Neural cell (in vitro differentiated cells): ENCODE measurements at regions not wholly inside any gene's neighbourhood (a gene's known extent, or its start where the extent isn't known, plus 50 kb on each side); places are given as distances from the start of the nearest gene placed in this dataset.

Experiments
- H2AFZ ChIP-seq: fragments of 200-600, 300-800 bp; sonication (generic), shearing (Covaris generic); 2 replicates; pipeline ENCODE4 v1.6.0; 2014; ENCODE audit warnings: low read depth, mild to moderate bottlenecking, antibody characterized with exemption, low read length, moderate library complexity
- H3F3A ChIP-seq: fragments of 200-600 bp; shearing (Covaris generic); 2 replicates; pipeline ENCODE4 v1.6.1; 2016; ENCODE audit warnings: mild to moderate bottlenecking, moderate library complexity, mixed read lengths, antibody characterized with exemption, low read length; ENCODE audit not compliant: insufficient read depth, poor library complexity, severe bottlenecking
- H3K27ac ChIP-seq: fragments of 200-600, 300-800 bp; sonication (generic), shearing (Covaris generic); 2 replicates; pipeline ENCODE4 v1.5.1; 2014; ENCODE audit warnings: mild to moderate bottlenecking, low read length, moderate library complexity
- H3K27me3 ChIP-seq: fragments of 300-800, 200-600 bp; sonication (generic), shearing (Covaris generic); 2 replicates; pipeline ENCODE4 v1.6.0; 2014; ENCODE audit warnings: mild to moderate bottlenecking, low read depth, low read length, moderate library complexity; ENCODE audit not compliant: insufficient read depth
- H3K36me3 ChIP-seq: fragments of 300-800, 200-600 bp; sonication (generic), shearing (Covaris generic); 2 replicates; pipeline ENCODE4 v1.5.1; 2014; ENCODE audit warnings: mild to moderate bottlenecking, antibody characterized with exemption, low read length, moderate library complexity; ENCODE audit not compliant: insufficient read depth
- H3K4me2 ChIP-seq: fragments of 300-800, 200-600 bp; sonication (generic), shearing (Covaris generic); 2 replicates; pipeline ENCODE4 v1.6.0; 2014; ENCODE audit warnings: mild to moderate bottlenecking, low read length
- H3K4me3 ChIP-seq: fragments of 300-800, 200-600 bp; sonication (generic), shearing (Covaris generic); 2 replicates; pipeline ENCODE4 v1.5.1; 2014; ENCODE audit warnings: mild to moderate bottlenecking, low read length, moderate library complexity
- H3K79me2 ChIP-seq: fragments of 200-600 bp; shearing (Covaris generic); replicated peaks from 2 replicates; pipeline ENCODE4 v1.6.0; 2014; ENCODE audit warnings: mild to moderate bottlenecking, low read length, moderate library complexity; ENCODE audit not compliant: insufficient read depth
- H3K9ac ChIP-seq: fragments of 300-800, 200-600 bp; sonication (generic), shearing (Covaris generic); 2 replicates; pipeline ENCODE4 v1.6.1; 2016; ENCODE audit warnings: mild to moderate bottlenecking, low read length, mixed read lengths
- H3K9me2 ChIP-seq: fragments of 200-600 bp; shearing (Covaris generic); 2 replicates; pipeline ENCODE4 v1.6.1; 2016; ENCODE audit warnings: mild to moderate bottlenecking, low read length, mixed read lengths; ENCODE audit not compliant: insufficient read depth
- H3K9me3 ChIP-seq: fragments of 200-600, 300-800 bp; sonication (generic), shearing (Covaris generic); 2 replicates; pipeline ENCODE4 v1.6.1; 2016; ENCODE audit warnings: mild to moderate bottlenecking, mixed run types, low read length, moderate library complexity, mixed read lengths
- H4K20me1 ChIP-seq: fragments of 200-600 bp; shearing (Covaris generic); 2 replicates; pipeline ENCODE4 v1.6.1; 2016; ENCODE audit warnings: mild to moderate bottlenecking, mixed run types; ENCODE audit not compliant: insufficient read depth
- CTCF ChIP-seq: fragments of 450-650 bp; IDR thresholded peaks from 2 replicates; pipeline ENCODE4 v1.5.1; 2014; ENCODE audit warnings: antibody characterized with exemption, mild to moderate bottlenecking, moderate library complexity; ENCODE audit not compliant: poor library complexity, severe bottlenecking
- EP300 ChIP-seq: fragments of 450-650 bp; conservative IDR thresholded peaks from 2 replicates; pipeline ENCODE4 v1.6.1; 2014; ENCODE audit warnings: antibody characterized with exemption, mild to moderate bottlenecking, moderate library complexity; ENCODE audit not compliant: poor library complexity, severe bottlenecking
- EZH2 ChIP-seq: fragments of 200-600, 300-800 bp; shearing (Covaris generic), sonication (generic); IDR thresholded peaks from 2 replicates; pipeline ENCODE4 v1.6.1; 2014; ENCODE audit warnings: antibody characterized with exemption, low read length, borderline replicate concordance, mild to moderate bottlenecking; ENCODE audit not compliant: insufficient read depth, poor library complexity, severe bottlenecking
- MXI1 ChIP-seq: fragments of 450-650 bp; conservative IDR thresholded peaks from 2 replicates; pipeline ENCODE4 v1.6.1; 2014; ENCODE audit warnings: antibody characterized with exemption, mild to moderate bottlenecking; ENCODE audit not compliant: poor library complexity, severe bottlenecking
- POLR2AphosphoS5 ChIP-seq: IDR thresholded peaks from 2 replicates; pipeline ENCODE4 v1.6.1; 2012
- RAD21 ChIP-seq: fragments of 450-650 bp; conservative IDR thresholded peaks from 2 replicates; pipeline ENCODE4 v1.6.1; 2014; ENCODE audit warnings: antibody characterized with exemption, mild to moderate bottlenecking, moderate library complexity
- REST ChIP-seq: IDR thresholded peaks from 2 replicates; pipeline ENCODE4 v1.6.1; 2012; ENCODE audit warnings: borderline replicate concordance
- SMC3 ChIP-seq: fragments of 450-650 bp; conservative IDR thresholded peaks from 2 replicates; pipeline ENCODE4 v1.6.1; 2014; ENCODE audit warnings: antibody characterized with exemption, mild to moderate bottlenecking, moderate library complexity; ENCODE audit not compliant: poor library complexity
- TAF1 ChIP-seq: IDR thresholded peaks from 2 replicates; pipeline ENCODE4 v1.6.1; 2012; ENCODE audit warnings: low read depth

DNA sequence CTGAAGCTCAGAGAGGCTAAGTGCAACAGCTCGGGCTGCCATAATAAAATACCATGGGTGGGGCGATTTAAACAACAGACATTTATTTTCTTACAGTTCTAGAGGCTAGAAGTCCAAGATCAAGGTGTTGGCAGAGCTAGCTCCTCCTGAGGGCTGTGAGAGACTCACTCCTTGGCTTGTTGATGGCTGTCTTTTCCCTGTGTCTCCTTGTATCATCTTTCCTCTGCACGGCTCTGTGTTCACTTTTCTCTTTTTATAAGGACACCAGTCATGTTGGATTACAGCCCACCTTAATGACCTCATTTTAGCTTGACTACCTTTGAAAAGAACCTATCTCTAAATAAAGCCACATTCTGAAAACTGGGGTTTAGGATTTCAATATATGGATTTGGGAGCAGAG is 129.7 kb downstream of the RPL22L1 start:
- Histone ChIP-seq H3K79me2 (no peaks in the 10 kb centered on the region), H3K4me2 (no peak overlapping the region)

GRCh38 chr3:170739410-170739809 is 130.6 kb downstream of the RPL22L1 start:
- no peaks in the 10 kb centered on the region for H3K9me2 ChIP-seq
- no peak overlapping the region for H3K4me2 ChIP-seq
- no peak overlapping the region for H3K9ac ChIP-seq
- no peaks in the 10 kb centered on the region for H3K27me3 ChIP-seq
- no peaks in the 10 kb centered on the region for H4K20me1 ChIP-seq
- H3K9me3 ChIP-seq = no peaks in the 10 kb centered on the region
- H3K4me3 ChIP-seq = no peak overlapping the region
- H3K36me3 ChIP-seq = no peaks in the 10 kb centered on the region
- no peak overlapping the region for H3K27ac ChIP-seq
- TF ChIP-seq RAD21 = no peak
- TF ChIP-seq CTCF = no peak
- TF ChIP-seq EZH2 = no peak
- TF ChIP-seq SMC3 = no peak
- TF ChIP-seq EP300 = no peak
- no peak for TF ChIP-seq MXI1
- TF ChIP-seq TAF1 = no peak
- TF ChIP-seq REST = no peak
- H2AFZ ChIP-seq = no peak overlapping the region
- no peaks in the 10 kb centered on the region for H3F3A ChIP-seq
- H3K79me2 ChIP-seq = no peaks in the 10 kb centered on the region

More for the DNA sequence above, 129.7 kb downstream of the RPL22L1 start:
- Histone ChIP-seq H3K9me2 (no peaks in the 10 kb centered on the region), H3K9ac (no peak overlapping the region), H4K20me1 (no peaks in the 10 kb centered on the region), H3K27me3 (no peaks in the 10 kb centered on the region), H3F3A (no peaks in the 10 kb centered on the region), H3K9me3 (no peaks in the 10 kb centered on the region), H2AFZ (no peak overlapping the region), H3K4me3 (no peak overlapping the region), H3K27ac (no peak overlapping the region), H3K36me3 (no peaks in the 10 kb centered on the region)
- TF ChIP-seq EZH2 = no peak
- TF ChIP-seq SMC3 = no peak

GRCh38 chr3:170738766-170739165 is 131.2 kb downstream of the RPL22L1 start:
- Histone ChIP-seq H3K9me3 (no peaks in the 10 kb centered on the region), H3K36me3 (no peaks in the 10 kb centered on the region), H3F3A (no peaks in the 10 kb centered on the region), H3K9ac (no peak overlapping the region), H4K20me1 (no peaks in the 10 kb centered on the region), H3K79me2 (no peaks in the 10 kb centered on the region), H3K4me3 (no peak overlapping the region), H2AFZ (no peak overlapping the region), H3K27ac (no peak overlapping the region), H3K9me2 (no peaks in the 10 kb centered on the region), H3K4me2 (no peak overlapping the region), H3K27me3 (no peaks in the 10 kb centered on the region)
- TF ChIP-seq MXI1 = no peak
- TF ChIP-seq SMC3 = no peak
- TF ChIP-seq EZH2 = no peak
- no peak for TF ChIP-seq TAF1
- no peak for TF ChIP-seq REST
- TF ChIP-seq RAD21 = no peak
- no peak for TF ChIP-seq EP300
- TF ChIP-seq CTCF = no peak
- TF ChIP-seq POLR2AphosphoS5 = no peak
